Activated naive CD4-positive, alpha-beta T cell (primary cell): ENCODE measurements at regions not wholly inside any gene's neighbourhood (a gene's known extent, or its start where the extent isn't known, plus 50 kb on each side); places are given as distances from the start of the nearest gene placed in this dataset.

Experiments used
- DNase-seq, 4 experiments: peaks; one replicate each; lab custom pipeline; 2025; lab: John Stamatoyannopoulos, UW

DNA sequence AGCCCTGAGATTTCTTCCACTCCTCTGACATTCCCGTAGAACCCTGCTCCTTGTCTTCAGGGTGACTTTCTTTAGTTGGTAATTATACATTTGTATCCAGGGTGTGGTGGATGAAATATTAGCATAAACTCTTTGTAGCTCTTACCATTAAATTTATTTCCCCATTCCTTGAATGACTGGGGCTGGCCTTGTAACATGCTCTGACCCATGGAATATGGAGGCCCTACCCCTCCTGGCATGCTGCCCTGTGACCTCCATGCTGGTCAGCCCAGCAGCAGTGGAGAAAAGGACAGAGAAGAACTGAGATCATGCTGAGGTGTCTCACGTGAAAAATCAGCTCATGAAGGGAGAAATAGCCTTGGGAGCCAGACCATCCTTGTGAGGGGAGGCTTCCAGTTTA is 96.1 kb upstream of the PROK2 start:
- no peak for DNase-seq

DNA sequence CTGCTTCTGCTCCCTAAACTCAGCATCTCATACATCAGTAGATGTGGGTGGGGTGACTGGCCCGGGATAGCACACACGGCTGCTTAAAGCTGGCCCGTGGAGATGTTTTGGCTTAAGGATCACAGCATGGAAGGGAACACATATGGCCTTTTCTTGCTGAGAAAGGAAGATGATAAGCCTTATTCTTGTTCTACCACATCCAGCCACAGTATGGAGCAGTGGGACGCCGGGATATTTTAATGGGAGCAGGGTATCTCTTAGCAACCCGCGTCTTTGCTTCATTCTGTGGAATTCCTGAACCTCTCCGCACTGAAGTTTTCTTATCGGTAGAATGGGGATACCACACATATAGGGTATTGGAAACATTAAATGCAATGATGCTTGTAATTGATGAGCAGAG is 94.1 kb upstream of the PROK2 start:
- DNase-seq, result no peak

DNA sequence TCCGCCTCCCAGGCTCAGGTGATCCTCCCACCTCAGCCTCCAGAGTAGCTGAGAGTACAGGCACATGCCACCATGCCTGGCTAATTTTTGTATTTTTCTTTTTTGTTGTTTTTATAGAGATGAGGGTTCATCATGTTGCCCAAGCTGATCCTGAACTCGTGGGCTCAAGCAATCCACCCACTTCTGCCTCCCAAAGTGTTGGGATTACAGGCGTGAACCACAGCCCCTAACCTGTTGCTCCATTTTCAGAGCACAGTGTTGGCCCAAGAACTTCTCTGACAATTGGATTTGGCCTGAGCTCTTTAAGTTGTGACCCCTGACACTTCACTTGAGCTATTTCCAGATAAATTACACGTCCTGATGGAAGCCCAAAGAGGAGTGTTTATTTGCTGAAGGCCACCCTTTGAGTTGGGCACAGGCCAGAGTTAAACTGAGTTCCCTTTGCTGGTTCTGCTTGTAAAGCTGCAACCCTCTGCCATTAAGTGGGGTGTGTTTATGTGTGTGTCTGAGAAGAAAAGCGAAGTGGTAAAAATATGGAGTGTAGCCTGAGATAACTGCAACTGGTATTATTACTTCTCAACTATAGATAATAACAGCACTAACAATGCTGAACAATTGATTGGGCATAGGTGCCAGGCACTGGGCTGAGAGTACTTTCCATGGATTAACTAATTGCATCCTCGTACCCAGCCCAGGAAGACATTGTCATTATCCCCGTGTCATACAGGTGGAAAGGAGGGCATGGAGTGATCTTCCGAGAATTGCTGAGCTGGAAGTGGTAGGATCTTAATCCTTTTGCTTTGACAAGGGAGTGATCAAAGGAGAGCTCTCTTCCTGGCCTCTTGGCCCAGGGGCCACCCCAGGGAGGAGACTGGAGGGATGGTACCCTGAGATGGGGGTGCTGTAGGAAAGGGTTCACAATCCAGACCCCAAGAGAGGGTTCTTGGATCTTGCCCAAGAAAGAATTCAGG is 91.5 kb upstream of the PROK2 start:
- no peak for DNase-seq

DNA sequence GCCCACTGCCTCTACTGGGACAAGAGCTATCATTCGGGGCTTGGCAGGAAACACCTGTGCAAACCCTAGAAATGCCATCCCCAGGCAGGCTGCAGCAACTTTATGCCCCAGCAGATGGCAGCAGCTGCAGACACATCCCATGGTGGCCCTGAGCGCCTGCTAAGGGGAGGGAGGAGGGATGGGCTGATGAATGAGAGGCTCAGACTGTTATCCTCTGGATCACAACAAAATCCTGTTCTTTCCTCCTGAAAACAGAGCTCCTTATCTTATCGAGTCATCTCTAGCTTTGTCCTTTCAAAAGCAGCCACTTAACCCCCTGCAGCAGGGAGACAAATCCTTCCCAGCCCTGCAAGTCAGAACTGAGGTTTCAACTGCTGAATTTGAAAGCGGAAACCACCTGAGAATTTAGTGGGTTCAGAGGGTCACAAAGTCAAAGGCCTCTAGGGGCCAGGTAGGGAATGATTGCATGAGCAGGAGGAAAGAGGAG is 90.6 kb upstream of the PROK2 start:
- DNase-seq, result peak; percentile 18 to 71 (median 56)

DNA sequence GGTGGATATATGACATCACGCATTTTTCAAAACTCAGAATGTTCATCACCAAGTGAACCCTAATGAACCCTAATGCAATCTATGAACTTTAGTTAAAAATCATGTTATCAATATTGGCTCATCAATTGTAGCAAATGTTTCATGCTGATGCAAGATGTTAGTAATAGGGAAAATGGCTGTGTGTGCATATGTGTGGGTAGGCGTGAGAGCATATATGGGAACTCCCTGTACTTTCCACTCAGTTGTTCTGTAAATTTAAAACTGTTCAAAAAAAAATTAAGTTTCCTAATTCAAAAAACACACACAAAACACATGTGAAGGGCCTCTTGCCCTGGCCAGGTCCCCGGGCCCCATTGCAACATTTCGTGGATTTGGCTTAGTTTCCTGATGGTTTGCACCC is 89.7 kb upstream of the PROK2 start:
- DNase-seq, result no peak

DNA sequence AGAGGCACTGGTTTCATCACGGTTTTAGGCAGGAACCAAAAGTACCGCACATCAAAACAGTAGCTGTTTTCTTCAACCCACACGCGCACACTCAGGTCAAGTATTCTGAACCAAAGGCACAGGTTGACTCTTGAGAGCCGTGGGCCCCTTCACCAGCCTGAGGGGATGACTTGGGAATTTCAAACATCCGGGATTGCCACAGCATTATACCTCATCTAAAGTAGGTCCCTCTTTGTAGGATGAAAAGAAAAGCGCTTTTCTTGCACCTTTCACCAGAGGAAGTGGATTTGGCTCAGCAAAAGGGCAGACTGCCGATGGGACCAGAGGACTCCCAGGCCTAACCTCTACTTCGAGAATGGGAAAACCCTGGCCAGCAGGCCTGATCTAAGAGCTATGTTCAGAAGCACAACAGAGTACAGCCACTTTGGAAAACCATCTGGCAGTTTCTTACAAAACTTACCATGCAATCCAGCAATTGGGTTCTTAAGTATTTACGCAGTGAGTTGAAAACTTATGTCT is 88.2 kb upstream of the PROK2 start:
- no peak for DNase-seq

DNA sequence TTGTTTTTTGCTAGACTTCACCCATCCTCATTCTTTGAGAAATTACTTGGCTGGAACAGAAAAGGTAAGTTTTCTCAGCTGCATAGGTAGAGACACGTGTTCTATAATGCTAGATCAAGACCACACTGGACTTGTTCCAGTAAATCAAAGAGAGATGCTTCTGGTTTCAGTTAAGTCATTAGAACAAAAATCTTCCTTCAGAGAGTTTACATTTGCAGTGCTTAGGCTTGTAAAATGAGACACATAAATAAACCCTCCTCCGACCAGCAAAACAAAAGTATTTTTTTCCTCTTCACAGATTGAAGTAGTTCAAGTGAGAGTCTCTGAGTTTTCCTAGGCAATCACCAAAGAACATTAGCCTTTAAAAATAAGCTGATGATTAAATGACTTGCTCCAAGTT is 87.3 kb upstream of the PROK2 start:
- no peak for DNase-seq

DNA sequence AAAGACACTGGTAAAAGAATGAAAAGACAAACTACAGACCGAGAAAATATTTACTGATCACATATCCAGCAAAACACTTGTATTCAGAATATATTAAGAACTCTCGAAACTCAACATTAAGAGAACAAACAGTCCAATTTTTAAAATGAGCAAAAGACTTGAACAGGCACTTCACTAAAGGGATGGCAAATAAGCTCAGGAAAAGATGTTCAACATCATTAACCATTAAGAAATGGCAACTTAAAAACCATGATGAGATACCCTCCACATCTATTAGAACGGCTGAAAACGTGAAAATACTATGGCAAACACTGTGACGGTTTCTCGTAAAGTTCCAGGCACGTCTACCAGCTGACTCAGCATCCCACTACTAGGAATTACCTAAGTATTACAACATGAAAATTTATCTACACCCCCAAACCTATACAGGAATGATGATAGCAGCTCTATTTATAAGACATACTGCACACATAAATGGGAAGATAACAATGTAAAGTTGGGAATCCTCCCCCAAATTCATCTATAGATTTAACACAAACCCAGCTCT is 86.1 kb upstream of the PROK2 start:
- no peak for DNase-seq

DNA sequence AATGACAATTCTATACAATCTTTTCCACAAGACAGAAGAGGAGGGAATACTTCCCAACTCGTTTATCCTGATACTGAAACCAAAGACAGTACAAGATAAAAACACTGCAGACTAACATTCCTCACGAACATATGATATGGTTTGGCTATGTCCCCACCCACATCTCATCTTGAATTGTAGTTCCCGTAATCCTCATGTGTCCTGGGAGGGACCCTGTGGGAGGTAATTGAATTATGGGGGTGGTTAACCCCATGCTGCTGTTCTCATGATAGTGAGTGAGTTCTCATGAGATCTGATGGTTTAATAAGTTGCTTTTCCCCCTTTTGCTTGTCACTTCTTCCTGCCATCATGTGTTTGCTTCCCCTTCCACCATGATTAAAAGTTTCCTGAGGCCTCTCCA is 83.9 kb upstream of the PROK2 start:
- DNase-seq, result no peak

DNA sequence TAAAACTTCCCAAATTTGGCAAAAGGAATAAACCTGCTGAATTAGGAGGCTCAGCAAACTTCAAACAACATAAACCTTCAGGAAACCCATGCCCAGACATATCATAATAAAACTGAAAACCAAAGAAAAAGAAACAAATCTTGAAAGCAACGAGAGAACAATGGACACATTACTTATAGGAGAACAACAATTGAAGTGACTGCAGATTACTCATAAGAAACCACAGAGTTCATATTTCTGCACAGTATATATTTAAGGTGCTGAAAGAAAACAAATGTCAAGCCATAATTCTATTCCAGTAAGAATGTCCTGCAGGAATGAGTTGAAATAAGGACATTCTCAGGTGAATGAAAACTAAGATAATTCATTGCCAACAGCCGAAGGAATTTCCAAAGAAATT is 80.8 kb upstream of the PROK2 start:
- no peak for DNase-seq

DNA sequence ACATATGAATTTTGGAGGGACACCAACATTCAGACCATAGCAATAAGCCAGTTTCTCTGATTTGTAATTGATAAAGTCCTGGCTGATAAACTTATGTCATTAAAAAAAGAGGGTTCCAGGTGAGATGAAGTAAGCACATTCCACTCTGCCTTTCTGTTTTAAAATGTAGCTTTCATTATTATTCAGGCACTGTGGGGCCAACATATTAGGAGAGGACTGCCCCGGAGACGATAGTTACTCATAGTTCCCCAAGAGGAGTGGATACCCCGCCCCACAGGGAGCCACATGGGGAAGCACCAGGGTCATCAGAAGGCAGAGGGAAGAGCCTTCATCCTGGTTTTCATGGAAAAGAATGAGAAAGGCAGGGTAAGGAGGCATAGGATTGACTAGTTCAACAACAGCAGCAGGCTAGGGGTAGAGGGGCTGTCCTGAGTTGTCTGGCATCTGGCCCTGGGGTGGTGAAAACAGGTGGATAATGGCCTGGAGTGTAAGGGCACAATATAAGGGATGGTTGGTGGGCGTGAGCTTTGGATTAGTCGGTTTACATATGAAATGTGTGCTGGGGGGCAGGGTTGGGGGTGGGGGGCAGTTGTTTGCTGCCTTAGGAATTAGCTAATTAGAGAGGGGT is 78.7 kb upstream of the PROK2 start:
- DNase-seq, result no peak

DNA sequence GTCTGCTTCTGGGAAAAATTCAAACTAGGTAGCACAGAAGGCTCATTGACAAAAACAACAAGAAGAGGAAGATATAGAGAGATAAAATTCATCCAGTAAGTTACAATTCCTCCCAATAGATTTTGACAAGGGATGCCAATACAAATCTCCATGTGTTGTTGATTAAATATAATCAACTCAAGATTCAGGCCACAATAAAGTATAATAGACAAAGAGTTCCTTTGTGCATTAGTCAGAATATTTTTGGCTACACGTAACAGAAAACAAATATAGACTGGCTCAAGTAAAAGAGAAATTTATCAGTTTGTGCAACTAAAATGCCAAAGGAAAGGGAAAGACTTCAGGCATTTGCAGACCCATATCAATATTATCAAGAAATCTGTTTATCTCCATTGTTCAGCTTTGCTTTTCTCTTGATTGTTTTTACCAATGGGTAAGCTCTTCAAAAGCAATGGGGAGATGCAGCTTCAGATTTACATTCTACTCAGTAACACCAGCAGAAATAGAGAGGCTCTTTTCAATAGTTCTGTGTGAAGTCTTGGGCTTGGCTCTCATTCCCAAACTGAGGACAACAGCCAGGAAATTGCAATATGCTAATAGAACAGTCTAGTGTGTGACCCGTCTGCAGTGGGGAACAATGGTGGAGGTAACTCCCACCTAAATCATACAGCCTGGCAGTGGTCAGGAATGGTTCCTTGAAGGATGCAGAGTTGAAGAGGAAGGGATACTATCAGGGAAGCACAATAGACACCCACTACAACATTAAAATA is 77.6 kb upstream of the PROK2 start:
- DNase-seq, result no peak

DNA sequence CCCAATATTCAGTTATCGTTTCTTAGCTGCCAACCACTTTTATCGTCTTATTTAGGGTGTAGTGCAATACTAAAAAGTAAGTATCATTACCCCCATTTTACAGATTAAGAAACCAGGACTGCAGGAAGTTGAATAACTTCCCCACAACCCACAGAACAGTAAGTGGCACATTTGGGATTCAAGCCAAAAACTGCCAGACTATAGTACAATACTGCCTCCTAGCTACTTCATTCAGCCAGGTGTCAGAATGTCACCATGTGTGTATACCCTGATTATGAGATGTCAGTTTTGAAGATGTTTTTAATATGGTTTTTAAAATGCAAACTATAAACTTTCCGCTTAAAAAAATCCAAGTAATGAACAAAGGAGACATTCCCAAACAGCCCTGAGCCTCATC is 74.2 kb upstream of the PROK2 start:
- DNase-seq, result no peak

DNA sequence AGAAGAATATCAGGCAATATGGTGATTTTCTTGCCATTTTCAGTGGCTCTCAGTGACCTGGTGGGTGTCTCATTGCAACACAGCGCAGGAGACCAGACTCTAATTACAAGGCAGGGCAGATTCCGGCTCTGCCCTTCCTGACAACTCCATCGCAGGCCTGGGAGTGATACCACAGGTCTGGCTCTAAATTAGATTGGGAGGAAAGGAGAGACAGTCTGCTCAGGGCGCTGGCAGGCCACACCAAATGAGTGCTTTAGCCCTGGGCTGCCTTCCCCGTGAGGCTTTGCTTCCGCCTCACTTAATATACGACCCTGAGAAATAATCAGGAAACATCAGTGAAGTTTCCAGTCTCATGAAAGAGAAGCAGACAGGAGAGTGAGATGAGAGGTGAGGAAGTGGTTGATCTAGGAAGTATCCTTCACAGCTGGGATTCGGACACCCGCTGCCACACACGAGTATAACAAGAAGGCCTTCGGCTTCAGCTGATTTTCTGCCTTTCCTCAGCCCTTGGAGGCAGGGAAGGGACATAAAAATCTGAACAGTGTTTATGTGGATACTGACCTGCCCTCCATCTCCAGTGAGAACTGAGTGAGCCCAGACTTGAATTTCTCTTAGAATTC is 73.7 kb upstream of the PROK2 start:
- DNase-seq, result no peak

DNA sequence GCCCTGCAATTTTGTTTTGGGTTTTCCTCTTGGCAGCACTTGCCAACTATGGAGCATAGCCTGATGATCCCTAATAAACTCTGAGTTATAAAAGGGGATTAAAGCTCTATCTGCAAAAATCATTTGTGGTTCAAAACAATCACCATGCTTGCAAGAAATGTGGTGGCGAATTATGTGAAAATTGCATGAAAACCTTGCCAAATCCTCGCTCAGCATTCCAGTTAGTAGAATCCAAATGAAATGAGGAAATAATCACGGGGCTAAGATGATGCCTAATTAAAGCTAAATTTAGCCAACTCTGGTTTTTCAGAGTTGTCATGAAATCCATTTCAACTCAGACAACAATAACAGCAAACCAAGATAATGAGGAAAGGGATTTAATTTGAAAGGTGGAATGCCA is 73.0 kb upstream of the PROK2 start:
- DNase-seq, result no peak

DNA sequence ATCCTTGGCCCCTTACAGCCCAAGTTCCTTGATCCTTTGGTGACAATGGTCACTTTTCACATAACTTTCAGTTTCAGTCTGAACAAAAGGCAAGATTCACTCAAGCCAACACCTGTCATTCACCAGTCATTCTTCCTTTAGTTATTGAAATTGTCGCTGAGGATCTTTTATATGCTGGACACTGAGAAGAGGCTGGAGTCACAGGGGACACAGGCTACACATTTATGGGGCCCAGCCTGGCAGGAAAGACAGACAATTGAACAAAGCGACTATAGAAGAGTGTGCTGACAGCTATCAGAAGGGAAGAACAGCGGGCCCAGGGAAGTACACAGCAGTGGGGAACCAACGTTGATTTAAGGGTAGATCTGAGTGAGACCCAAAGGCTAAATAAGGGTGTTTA is 69.8 kb upstream of the PROK2 start:
- DNase-seq, result no peak

DNA sequence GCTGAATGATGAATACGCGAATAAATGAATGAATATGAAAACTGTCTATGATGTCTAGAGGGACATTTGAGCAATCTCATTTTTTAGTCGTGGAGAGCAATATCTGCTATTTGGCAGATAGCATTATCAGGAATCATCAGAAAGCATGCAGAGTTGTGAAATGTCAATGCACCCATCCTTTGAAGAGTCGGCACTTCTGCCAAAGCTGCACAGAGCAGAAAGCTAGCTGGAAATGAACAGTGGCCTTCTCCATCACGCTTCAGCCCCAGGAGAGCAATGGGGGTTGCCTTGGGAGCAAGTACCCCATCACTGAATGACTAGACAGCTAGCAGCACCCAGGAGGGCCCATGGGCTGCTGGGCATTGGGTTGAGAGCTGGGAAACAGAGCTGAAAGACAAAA is 69.1 kb upstream of the PROK2 start:
- DNase-seq, result no peak

DNA sequence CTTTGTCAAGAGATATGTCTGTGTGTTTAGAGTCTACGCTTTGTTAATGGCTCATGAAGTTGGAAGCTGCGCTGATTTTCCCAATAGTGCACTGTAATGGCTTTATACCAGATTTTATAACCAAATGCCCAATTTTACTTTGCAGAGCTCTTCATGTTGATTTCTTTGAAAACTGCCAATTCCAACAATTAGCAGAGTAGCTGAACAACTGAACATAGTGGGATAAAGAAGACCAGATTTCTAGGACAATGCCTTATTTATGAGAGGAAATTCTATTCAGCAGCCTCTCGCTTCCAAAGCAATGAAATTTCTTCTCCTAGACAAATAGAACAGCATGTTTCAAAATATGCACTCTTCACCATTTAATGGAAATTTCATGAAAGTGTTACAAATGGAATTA is 66.9 kb upstream of the PROK2 start:
- no peak for DNase-seq

DNA sequence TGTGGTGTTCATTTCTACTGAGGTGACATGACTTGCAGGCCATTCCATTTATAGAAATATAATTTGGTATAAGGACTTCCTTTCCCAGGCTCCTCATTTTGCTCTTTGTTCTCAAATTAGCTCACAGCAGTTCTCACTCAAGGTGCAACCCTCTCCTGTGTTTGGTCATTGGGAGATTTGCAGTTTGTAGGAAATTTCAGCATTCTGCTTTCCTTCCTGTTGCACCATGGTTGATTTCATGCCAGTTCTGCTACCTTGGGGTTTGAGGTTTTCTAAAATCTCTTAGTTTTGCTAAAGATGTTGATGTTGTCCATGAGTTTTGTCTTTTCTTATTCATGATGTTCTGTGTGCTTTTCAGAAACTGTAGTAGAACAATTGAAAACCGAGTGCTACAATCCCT is 65.7 kb upstream of the PROK2 start:
- DNase-seq, result no peak

DNA sequence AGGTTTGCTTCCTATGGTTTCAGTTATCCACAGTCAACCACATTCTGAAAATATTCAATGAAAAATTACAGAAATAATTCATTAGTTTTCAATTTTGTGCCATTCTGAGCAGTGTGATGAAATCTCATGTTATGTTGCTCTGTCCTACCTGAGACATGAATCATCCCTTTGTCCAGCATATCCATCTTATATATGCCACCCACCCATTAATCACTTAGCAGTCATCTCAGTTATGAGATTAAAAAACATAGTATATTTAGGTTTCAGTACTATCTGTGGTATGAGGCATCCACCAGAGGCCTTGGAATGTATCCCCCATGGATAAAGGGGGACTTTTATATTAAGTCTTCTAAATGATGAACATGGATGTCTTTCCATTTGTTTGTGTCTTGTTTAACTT is 64.7 kb upstream of the PROK2 start:
- no peak for DNase-seq

DNA sequence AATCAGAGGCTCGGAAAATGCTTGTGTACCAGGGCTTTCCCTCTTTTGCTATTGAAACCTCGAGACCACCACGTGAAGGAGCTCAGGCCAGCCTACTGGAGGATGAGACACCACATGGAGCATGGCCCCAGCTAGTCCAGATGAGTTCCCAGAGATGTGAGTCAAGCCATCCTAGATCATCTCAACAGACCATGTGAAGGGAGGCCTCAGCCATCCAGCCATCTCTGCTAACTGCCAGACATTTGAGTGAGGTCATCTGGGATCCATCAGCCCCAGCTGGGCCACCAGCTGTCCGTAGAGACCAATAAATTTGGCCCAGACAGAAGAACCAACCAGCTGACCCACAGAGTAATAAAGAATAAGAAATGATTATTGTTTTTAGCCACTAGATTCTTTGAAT is 62.8 kb upstream of the PROK2 start:
- DNase-seq, result no peak

DNA sequence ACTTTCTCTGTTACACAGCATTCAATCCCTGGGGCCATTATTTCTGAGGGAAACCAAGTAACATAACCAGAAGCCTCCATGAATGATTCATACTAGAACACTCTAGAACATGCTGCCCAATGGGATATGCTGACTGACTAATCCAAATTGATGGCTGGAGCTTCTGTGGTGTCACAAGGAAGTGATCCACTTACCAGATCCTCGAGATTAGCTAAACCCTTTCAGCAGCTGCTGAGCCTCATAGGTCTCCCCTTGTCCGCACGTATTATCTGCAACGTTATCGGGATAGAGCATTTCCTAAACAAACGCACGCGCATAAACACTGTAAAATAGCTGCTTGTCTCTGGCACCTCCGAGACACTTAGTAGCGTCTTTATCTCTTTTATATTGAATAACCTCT is 61.2 kb upstream of the PROK2 start:
- no peak for DNase-seq
